ENCODE measurements at regions not wholly inside any gene's neighbourhood (a gene's known extent, or its start where the extent isn't known, plus 50 kb on each side); places are given as distances from the start of the nearest gene placed in this dataset.
A peak's percentile ranks its signal among the peaks of the same experiment; 100 is the strongest.

DNA sequence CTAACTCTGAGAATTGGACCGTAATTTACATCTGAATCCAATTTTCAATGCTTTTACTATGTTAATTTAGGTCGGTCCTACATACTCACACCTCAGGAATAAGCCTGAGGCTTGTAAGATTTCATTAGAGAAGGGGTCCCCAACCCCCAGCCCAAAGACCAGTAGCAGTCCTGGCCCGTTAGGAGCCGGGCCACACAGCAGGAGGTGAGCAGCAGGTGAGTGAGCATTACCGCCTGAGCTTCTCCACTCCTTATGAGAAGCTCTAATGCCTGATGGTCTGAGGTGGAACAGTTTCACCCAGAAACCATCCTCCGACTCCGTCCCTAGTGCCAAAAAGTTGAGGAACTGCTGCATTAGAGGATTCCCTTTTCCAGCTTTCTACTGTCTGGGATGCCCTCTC is 757.3 kb downstream of the SI start:
- Histone ChIP-seq H3K9ac (ENCODE audit: insufficient read depth in 1 of 2, low read depth in 2 of 2, low read length in 2 of 2) (no peak overlapping the region), H3K9me1 (ENCODE audit: control insufficient read depth, insufficient read depth, low read length) (no peaks in the 10 kb centered on the region), H4K20me1 (replicated peaks; ENCODE audit: control insufficient read depth, insufficient read depth, low read length) (no peaks in the 10 kb centered on the region), H3K4me1 (replicated peaks in 1 of 2; ENCODE audit: control insufficient read depth in 2 of 2, insufficient read depth in 2 of 2, low read length in 2 of 2) (no peaks in the 10 kb centered on the region), H3K79me2 (ENCODE audit: control insufficient read depth, insufficient read depth, low read length) (no peaks in the 10 kb centered on the region), H3K27me3 (ENCODE audit: control insufficient read depth in 2 of 2, insufficient read depth in 2 of 2, low read length in 2 of 2) (no peaks in the 10 kb centered on the region), H3K9me3 (replicated peaks; ENCODE audit: control insufficient read depth, insufficient read depth, low read depth, low read length) (no peaks in the 10 kb centered on the region), H3K4me3 (no peak overlapping the region), H2AFZ (ENCODE audit: low read depth, low read length) (no peak overlapping the region), H3K36me3 (ENCODE audit: control insufficient read depth, insufficient read depth, low read length) (no peaks in the 10 kb centered on the region), H3K4me2 (ENCODE audit: insufficient read depth, low read length) (no peak overlapping the region), H3K27ac (ENCODE audit: extremely low read depth, low read depth, low read length) (no peak overlapping the region)
- ChIA-PET POLR2A (no interaction called here), CTCF (ENCODE audit: low intra/inter-chr PET ratio) (no interaction called here)
- WGBS (ENCODE audit: insufficient coverage, low coverage, missing lambda C conversion rate) = 2% methylated on average over 7 of the region's 7 CpGs
- no peak for FAIRE-seq
- in situ Hi-C loops (cut with MboI) (no loop called here), intact Hi-C loops (cut with micrococcal nuclease) (no loop called here)
- no peak for ATAC-seq
- TF ChIP-seq, protein P1, sequence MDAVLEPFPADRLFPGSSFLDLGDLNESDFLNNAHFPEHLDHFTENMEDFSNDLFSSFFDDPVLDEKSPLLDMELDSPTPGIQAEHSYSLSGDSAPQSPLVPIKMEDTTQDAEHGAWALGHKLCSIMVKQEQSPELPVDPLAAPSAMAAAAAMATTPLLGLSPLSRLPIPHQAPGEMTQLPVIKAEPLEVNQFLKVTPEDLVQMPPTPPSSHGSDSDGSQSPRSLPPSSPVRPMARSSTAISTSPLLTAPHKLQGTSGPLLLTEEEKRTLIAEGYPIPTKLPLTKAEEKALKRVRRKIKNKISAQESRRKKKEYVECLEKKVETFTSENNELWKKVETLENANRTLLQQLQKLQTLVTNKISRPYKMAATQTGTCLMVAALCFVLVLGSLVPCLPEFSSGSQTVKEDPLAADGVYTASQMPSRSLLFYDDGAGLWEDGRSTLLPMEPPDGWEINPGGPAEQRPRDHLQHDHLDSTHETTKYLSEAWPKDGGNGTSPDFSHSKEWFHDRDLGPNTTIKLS (IDR thresholded peaks at IDR 0.05; ENCODE audit: borderline replicate concordance, low read depth) = no peak
- BruUV-seq (replicated peaks) = no TSS peak
- DNase-seq (ENCODE audit: extremely low read depth in 1 of 4, low spot score in 3 of 4) = no peak

DNA sequence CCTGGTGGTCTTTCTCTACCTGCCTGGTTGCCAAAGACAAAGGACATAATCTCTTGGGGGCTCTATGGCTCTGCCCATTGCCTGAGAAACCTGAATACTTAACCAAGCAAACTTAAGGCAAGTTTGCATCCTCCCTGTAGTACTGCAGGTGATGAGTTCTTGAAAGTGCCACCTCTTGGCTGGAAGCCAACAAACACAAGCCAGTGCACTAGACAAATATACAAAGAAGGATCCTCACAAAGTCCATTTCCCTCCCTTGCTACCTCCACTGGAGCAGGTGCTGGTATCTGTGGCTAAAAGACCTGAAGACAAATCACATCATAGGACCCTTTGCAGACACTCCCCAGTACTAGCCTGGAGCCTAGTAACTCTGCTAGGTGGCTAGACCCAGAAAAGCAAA is 772.3 kb downstream of the SI start:
- BruUV-seq (replicated peaks) = no TSS peak
- Histone ChIP-seq H3K4me2 (ENCODE audit: insufficient read depth, low read length) (no peak overlapping the region), H3K4me1 (replicated peaks in 1 of 2; ENCODE audit: control insufficient read depth in 2 of 2, insufficient read depth in 2 of 2, low read length in 2 of 2) (no peaks in the 10 kb centered on the region), H3K4me3 (no peak overlapping the region), H3K27me3 (ENCODE audit: control insufficient read depth in 2 of 2, insufficient read depth in 2 of 2, low read length in 2 of 2) (no peaks in the 10 kb centered on the region), H2AFZ (ENCODE audit: low read depth, low read length) (no peak overlapping the region), H3K9ac (ENCODE audit: insufficient read depth in 1 of 2, low read depth in 2 of 2, low read length in 2 of 2) (no peak overlapping the region), H3K79me2 (ENCODE audit: control insufficient read depth, insufficient read depth, low read length) (no peaks in the 10 kb centered on the region), H3K36me3 (ENCODE audit: control insufficient read depth, insufficient read depth, low read length) (no peaks in the 10 kb centered on the region), H3K9me1 (ENCODE audit: control insufficient read depth, insufficient read depth, low read length) (no peaks in the 10 kb centered on the region), H3K27ac (ENCODE audit: extremely low read depth, low read depth, low read length) (no peak overlapping the region), H4K20me1 (replicated peaks; ENCODE audit: control insufficient read depth, insufficient read depth, low read length) (no peaks in the 10 kb centered on the region), H3K9me3 (replicated peaks; ENCODE audit: control insufficient read depth, insufficient read depth, low read depth, low read length) (no peaks in the 10 kb centered on the region)
- POLR2A ChIA-PET = no interaction called here
- FAIRE-seq (no peak), ATAC-seq (no peak), DNase-seq (ENCODE audit: extremely low read depth in 1 of 4, low spot score in 3 of 4) (no peak)
- in situ Hi-C loops (cut with MboI) = no loop called here
- CTCF ChIA-PET (ENCODE audit: low intra/inter-chr PET ratio) = no interaction called here
- intact Hi-C loops (cut with micrococcal nuclease) = no loop called here
- TF ChIP-seq EHMT2 (IDR thresholded peaks at IDR 0.05) (no peak), NFIC (IDR thresholded peaks at IDR 0.05) (peak; percentile 61)
